ENCODE measurements at regions not wholly inside any gene's neighbourhood (a gene's known extent, or its start where the extent isn't known, plus 50 kb on each side); places are given as distances from the start of the nearest gene placed in this dataset.
"Not testable (repeated sequence)": the region's sequence is repeated elsewhere in the genome, so short reads cannot be mapped to it uniquely, and the experiment has no call there.

- no peak for DNase-seq
These were observed 64.4 kb upstream of the MYO3A start for GRCh38 chr10:25869609-25870008.

- not testable (repeated sequence) for DNase-seq
These were observed 59.6 kb upstream of the MYO3A start for GRCh38 chr10:25874402-25874801.

DNA sequence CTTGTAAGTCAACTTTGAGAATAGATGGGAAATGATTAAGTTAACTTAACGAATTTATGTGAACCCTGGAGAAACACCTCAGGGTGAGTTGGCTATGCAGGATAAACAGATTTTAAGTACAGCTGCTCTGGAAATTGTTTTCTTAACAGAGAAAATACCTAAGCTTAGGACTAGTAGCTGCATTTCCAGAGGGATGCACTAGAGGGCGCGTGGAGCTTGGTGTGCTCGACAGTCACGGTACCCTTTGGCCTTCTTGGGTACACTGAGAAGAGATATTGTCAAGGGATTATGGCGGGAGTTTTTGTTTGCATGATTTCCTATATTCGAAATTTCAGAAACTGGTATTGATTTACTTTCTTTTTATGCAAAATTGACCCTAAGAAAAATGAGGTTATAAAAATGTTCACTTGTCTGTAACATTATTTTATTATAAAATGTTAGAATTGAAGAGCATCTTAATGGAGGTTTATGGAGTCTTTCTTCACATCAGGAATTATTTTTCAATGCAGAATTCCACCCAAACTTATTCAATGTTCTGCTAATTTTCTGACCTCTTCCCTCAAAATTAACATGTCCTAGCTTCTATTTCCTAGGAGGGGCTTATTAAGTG, 58.4 kb upstream of the MYO3A start:
- DNase-seq = peak; percentile 58

DNA sequence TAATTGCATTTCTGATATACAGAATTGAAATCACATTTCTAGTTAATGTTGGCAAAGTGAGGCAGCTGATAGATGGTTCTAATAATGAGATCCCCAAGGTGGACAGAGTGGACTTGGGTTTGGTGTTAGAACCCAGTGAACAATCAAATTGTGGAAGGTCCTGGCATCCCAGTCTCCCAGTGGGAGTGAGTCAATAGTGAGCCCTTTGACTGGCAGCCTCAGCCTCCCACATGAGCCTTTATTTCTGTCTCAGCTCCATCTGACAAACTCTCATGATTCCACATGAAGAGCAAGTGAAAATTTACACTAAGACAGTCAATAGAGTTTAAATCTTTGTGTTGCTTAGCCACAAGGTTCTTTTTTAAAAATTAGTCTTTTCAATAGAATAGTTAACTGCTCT, 56.7 kb upstream of the MYO3A start:
- no peak for DNase-seq
